HG03378 (cell line): ENCODE measurements at regions not wholly inside any gene's neighbourhood (a gene's known extent, or its start where the extent isn't known, plus 50 kb on each side); places are given as distances from the start of the nearest gene placed in this dataset.
A peak's percentile ranks its signal among the peaks of the same experiment; 100 is the strongest.
"Not testable (repeated sequence)": the region's sequence is repeated elsewhere in the genome, so short reads cannot be mapped to it uniquely, and the experiment has no call there.

Experiments used
- ATAC-seq: cut with Tn5 transposase; IDR thresholded peaks from one replicate; pipeline ENCODE4 v1.9.1; 2021; ENCODE audit warnings: mild to moderate bottlenecking, moderate library complexity; ENCODE audit not compliant: unreplicated experiment

- no peak for ATAC-seq
Measured at GRCh38 chr4:177235026-177235425, 74.6 kb upstream of the NEIL3 start.

DNA sequence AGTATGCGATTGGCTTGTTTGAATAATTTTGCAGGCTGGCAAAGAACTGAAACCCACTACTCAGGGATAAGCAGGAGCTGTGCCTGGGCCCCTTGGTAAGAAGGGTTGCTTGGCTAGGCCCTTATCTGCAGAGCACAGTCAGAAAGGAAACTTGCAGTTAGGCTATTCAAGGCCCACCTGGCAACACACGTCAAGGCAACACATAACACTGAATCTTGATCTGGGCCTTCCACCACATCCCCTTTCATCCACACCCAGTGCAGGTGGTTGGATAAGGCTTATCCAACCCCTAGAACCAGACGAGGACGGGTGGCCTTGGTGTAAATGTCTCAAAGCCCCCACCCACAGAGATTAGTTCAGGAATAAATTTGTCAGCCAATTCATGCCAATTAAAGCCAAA, 72.8 kb upstream of the NEIL3 start:
- ATAC-seq, result no peak

- no peak for ATAC-seq
Measured at GRCh38 chr4:177237291-177237690, 72.4 kb upstream of the NEIL3 start.

DNA sequence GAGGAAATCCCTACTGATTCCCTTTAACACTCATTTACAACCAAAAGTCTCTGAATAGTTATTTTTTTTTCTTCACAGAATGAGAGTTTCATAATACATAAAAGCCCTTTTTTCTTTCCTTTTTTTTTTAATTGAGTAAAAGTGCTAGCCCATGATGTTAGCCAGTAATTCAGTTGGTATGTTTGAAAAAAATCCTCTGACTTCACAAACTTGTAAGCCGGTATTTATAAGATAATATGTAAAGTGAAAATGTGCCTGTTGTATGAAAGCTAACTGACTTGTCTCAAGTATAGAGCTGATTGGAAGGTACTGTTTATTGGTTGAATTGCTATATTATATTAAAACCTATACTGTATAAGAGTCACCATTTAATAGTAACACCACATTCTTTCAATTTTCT, 70.2 kb upstream of the NEIL3 start:
- no peak for ATAC-seq

DNA sequence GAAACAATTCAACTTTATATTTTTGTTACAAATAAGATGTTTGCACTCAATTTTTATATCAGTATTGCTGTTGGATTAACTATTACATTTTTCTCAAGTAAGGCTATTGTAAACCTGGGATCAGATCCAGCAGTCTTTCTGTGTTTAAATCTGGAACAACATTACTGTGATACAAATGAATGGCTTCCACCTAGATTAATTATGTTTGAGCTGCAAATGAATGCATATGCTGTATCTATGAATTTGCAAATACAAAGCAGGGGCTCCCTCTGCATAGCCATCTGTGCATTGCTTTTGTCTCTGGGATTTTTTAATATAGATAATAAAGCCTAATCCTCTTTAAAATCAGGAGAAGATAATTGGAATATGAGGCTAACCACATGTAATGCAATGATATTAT, 69.8 kb upstream of the NEIL3 start:
- ATAC-seq, result no peak

DNA sequence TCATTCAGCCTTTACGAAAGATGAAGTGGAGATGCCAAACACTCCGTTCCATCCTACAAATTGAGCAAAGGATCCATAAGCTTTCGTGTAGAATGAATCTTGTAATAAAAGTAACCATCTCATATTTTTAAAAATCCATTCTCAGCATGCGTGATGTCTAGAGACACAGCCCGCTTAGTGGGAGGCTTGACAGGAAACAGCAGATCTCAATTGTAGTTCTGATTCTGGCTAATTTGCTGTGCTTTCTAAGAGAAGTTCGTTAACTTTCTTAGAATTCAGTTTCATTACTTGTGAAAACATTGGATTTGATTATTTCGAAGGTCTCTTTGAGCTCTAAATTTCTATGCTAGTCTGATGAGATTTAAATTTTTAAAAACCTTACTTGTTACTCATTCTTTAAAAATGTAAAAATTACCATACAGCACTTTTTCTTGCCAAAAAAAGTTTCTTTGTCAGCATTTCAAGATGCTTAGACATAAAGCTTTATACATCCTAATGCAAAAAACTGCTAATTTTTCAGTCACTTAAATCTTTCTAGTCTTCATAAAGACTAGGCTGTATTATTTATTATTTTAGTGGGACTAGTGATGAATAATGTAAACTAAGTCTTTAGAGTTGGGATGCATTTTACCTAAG, 66.9 kb upstream of the NEIL3 start:
- ATAC-seq, result no peak

- no peak for ATAC-seq
Measured at GRCh38 chr4:177246641-177247584, 62.8 kb upstream of the NEIL3 start.

- peak; percentile 95 for ATAC-seq
Measured at GRCh38 chr4:177250056-177250696, 59.5 kb upstream of the NEIL3 start.

DNA sequence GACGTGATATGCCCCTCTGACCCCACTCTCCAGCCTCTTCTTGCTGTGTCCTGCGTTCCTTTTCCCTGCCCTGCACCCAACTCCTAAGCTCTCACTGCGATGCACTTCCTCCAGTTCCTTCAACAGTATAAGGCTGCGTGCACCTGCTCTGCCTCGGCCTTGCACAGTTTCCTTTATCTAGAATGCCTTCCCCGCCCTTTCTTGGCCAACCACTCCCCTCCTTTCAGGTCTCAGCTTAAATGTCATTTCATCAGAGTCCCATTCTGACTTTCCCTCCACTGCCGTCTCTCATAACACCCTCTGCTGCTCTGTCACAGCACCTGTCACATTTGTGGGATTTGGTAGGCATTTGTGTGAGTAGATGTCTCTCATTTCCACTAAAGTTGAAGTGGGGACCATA, 58.4 kb upstream of the NEIL3 start:
- no peak for ATAC-seq

DNA sequence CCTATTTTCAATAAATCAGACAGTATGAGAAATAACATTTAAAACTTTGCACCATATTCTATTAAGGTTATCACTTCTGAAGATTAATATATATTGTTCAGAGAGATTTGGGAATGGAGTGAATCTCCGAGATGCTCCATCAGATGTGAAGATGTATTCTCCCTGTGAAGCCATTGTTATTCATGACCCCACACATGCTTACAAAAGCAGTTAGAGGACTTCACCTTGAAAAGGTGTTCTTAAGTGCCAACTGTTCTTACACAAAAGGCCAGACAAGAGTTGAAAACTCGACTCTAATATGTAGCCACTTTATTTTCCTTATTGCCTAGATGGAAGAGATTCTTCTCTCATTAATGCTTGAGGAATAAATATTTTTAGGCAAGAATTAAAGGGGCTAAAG, 54.3 kb upstream of the NEIL3 start:
- no peak for ATAC-seq

- ATAC-seq, result no peak
Measured at GRCh38 chr4:177256950-177257349, 52.7 kb upstream of the NEIL3 start.

DNA sequence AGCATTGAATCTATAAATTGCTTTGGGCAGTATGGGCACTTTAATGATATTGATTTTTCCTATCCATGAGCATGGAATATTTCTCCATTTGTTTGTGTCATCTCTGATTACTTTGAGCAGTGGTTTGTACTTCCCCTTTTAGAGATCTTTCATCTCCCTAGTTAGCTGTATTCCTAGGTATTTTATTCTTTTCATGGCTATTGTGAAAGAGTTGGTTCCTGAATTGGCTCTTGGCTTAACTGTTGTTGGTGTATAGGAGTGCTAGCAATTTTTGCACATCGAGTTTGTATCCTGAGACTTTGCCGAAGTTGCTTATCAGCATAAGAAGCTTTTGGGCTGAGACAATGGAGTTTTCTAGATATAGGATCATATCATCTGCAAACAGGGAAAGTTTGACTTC, 50.2 kb upstream of the NEIL3 start:
- ATAC-seq, result not testable (repeated sequence)
